ENCODE measurements at regions not wholly inside any gene's neighbourhood (a gene's known extent, or its start where the extent isn't known, plus 50 kb on each side); places are given as distances from the start of the nearest gene placed in this dataset.

DNA sequence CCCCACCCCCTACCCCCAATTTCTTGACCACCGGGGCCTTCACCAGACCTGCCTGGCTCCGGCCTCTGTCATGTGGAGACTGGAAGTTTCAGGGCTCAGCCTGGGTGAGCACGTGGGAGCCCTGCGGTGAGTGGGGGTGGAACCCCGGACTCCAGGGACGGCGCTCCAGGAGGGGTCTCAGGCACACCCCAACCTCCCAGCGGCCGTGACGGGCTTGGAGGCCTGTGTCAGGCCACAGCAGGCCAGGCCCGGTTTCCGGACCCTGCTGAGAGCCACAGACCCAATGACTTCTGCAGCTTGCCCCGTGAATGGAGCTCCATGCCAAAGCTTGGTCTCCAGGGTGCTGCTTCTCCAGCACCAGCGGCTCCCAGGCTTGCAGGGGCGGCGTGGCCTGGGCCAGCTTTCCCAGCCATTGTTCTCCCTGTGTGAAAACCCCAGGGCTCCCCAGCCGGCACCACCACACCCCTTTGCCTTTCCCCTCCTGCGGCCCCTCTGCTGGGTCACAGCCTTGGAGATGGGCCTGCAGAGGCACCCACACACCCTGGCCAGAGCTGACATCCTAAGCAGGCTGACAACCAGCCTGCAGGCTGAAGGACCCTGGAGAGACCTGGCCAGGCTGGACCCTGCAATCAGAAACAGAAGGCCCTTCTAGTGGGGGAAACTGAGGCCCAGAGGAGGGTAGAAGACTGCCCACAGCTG lies 186.2 kb upstream of the C14orf180 start:
- TF ChIP-seq, protein P1, sequence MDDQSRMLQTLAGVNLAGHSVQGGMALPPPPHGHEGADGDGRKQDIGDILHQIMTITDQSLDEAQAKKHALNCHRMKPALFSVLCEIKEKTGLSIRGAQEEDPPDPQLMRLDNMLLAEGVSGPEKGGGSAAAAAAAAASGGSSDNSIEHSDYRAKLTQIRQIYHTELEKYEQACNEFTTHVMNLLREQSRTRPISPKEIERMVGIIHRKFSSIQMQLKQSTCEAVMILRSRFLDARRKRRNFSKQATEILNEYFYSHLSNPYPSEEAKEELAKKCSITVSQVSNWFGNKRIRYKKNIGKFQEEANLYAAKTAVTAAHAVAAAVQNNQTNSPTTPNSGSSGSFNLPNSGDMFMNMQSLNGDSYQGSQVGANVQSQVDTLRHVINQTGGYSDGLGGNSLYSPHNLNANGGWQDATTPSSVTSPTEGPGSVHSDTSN (IDR thresholded peaks at IDR 0.05): no peak
- TF ChIP-seq SMC3 (IDR thresholded peaks at IDR 0.05) (no peak), POLR2A (IDR thresholded peaks at IDR 0.05; ENCODE audit: low read length) (no peak), MAZ (IDR thresholded peaks at IDR 0.05; ENCODE audit: borderline replicate concordance, low read depth, low read length) (no peak)
- TF ChIP-seq, protein P2, sequence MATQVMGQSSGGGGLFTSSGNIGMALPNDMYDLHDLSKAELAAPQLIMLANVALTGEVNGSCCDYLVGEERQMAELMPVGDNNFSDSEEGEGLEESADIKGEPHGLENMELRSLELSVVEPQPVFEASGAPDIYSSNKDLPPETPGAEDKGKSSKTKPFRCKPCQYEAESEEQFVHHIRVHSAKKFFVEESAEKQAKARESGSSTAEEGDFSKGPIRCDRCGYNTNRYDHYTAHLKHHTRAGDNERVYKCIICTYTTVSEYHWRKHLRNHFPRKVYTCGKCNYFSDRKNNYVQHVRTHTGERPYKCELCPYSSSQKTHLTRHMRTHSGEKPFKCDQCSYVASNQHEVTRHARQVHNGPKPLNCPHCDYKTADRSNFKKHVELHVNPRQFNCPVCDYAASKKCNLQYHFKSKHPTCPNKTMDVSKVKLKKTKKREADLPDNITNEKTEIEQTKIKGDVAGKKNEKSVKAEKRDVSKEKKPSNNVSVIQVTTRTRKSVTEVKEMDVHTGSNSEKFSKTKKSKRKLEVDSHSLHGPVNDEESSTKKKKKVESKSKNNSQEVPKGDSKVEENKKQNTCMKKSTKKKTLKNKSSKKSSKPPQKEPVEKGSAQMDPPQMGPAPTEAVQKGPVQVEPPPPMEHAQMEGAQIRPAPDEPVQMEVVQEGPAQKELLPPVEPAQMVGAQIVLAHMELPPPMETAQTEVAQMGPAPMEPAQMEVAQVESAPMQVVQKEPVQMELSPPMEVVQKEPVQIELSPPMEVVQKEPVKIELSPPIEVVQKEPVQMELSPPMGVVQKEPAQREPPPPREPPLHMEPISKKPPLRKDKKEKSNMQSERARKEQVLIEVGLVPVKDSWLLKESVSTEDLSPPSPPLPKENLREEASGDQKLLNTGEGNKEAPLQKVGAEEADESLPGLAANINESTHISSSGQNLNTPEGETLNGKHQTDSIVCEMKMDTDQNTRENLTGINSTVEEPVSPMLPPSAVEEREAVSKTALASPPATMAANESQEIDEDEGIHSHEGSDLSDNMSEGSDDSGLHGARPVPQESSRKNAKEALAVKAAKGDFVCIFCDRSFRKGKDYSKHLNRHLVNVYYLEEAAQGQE (IDR thresholded peaks at IDR 0.05): no peak
- TF ChIP-seq, protein P3, sequence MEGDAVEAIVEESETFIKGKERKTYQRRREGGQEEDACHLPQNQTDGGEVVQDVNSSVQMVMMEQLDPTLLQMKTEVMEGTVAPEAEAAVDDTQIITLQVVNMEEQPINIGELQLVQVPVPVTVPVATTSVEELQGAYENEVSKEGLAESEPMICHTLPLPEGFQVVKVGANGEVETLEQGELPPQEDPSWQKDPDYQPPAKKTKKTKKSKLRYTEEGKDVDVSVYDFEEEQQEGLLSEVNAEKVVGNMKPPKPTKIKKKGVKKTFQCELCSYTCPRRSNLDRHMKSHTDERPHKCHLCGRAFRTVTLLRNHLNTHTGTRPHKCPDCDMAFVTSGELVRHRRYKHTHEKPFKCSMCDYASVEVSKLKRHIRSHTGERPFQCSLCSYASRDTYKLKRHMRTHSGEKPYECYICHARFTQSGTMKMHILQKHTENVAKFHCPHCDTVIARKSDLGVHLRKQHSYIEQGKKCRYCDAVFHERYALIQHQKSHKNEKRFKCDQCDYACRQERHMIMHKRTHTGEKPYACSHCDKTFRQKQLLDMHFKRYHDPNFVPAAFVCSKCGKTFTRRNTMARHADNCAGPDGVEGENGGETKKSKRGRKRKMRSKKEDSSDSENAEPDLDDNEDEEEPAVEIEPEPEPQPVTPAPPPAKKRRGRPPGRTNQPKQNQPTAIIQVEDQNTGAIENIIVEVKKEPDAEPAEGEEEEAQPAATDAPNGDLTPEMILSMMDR (IDR thresholded peaks at IDR 0.05): no peak

Data from A549 (cell line).